Neural cell (in vitro differentiated cells): ENCODE measurements at regions not wholly inside any gene's neighbourhood (a gene's known extent, or its start where the extent isn't known, plus 50 kb on each side); places are given as distances from the start of the nearest gene placed in this dataset.

Source experiments
- CTCF ChIP-seq: fragments of 450-650 bp; IDR thresholded peaks from 2 replicates; pipeline ENCODE4 v1.5.1; 2014; ENCODE audit warnings: antibody characterized with exemption, mild to moderate bottlenecking, moderate library complexity; ENCODE audit not compliant: poor library complexity, severe bottlenecking
- EP300 ChIP-seq: fragments of 450-650 bp; conservative IDR thresholded peaks from 2 replicates; pipeline ENCODE4 v1.6.1; 2014; ENCODE audit warnings: antibody characterized with exemption, mild to moderate bottlenecking, moderate library complexity; ENCODE audit not compliant: poor library complexity, severe bottlenecking
- POLR2AphosphoS5 ChIP-seq: IDR thresholded peaks from 2 replicates; pipeline ENCODE4 v1.6.1; 2012
- SMC3 ChIP-seq: fragments of 450-650 bp; conservative IDR thresholded peaks from 2 replicates; pipeline ENCODE4 v1.6.1; 2014; ENCODE audit warnings: antibody characterized with exemption, mild to moderate bottlenecking, moderate library complexity; ENCODE audit not compliant: poor library complexity

DNA sequence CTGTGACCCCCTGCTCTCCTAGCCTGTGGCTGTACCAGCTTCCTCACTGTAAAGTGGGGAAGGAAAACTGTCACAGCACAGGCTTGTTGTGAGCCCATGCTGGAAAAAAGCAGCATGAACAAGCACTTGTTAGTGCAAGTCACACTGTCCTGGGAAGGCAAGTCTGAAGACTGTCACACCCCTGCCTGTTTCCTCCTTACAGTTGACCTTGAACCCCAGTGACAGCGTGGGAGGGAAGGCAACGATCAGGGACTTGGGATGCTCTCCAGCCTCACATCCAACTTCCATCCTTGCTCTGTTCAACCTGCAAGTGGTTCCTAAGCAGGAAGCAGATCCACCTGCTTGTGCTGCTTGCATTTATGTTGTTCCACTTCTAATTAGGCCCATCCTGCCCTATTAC lies 311.3 kb upstream of the KLHL29 start:
- no peak for TF ChIP-seq CTCF
- TF ChIP-seq SMC3, result no peak
- TF ChIP-seq POLR2AphosphoS5, result no peak
- no peak for TF ChIP-seq EP300
